GM21825 (cell line): ENCODE measurements at regions not wholly inside any gene's neighbourhood (a gene's known extent, or its start where the extent isn't known, plus 50 kb on each side); places are given as distances from the start of the nearest gene placed in this dataset.
"Not testable (repeated sequence)": the region's sequence is repeated elsewhere in the genome, so short reads cannot be mapped to it uniquely, and the experiment has no call there.

Source experiments
- ATAC-seq: cut with Tn5 transposase; IDR thresholded peaks from one replicate; pipeline ENCODE4 v1.9.1; 2021; ENCODE audit warnings: mild to moderate bottlenecking, moderate library complexity; ENCODE audit not compliant: unreplicated experiment

DNA sequence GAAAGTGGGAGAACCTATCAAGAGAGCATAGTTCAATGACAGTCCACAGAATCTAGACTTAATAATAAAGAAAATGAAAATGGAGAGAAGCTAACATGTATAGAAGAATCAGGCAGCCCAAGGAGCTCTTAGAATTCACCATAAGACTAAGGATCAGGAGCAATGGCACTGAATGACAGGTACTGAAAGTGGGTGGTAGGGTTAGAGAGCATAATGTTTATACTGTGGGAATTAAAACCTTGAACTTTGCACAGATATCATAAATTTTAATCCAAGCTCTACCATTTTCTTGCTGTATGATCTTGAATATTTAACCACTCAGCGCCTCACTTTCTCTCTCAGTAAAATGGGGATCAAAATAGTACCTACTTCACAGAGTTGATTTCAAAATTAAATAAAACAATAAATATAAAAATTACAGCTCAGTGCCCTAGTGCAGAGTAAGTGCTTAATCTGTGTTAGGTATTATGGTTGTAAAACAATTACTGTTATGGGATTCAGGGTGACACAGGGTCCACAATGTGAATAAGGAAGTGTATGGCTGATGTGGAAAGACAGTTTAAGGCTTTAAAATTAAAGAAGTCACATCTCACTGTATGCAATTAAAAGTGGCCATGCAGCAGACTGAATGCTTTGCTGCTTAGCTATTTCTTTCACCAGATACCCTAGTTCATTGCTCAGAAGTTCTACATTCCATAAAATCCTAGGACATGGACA is 319.8 kb downstream of the HINT1 start:
- ATAC-seq: no peak

DNA sequence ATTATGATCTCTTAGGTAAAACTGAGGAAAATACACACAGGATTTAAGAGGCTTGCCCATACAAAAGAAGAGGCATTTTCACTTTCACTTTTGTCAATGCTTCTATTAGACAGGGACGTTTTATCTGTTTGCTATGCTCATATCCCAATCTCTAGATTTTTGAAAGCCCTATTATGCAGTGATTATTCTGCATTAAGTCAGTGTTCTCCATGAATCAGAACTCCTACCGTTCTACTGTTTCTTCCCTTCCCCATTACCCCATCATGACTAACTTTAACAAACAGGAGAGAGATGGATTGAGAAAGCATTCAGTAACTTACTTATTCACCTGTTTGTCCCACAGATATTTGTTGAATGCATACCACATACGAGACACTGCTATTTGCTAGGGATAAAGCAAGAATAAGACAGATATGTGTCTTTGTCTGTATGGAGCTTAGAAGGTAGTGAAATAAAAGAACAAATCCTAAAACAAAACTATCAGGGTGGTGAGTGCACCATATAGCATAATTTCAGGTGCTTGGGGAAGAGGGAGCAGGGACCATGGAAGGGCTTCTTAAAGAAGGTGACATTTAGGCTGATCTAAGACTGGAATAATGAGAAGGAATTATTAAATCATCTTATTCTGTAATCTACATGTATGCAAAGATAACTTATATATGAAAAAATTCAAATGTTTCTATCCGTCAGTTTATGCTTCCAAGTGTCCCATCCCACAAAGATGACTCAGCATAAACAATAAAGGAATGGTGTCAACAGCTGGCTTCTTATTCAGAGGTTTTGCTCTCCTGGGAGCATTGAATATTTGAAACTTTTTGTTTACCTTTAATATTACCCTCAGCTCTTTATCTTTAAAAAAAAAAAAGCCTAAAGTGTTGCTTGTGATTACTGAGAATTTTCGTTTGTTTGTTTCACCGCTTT is 328.1 kb downstream of the HINT1 start:
- ATAC-seq: peak; percentile 55

DNA sequence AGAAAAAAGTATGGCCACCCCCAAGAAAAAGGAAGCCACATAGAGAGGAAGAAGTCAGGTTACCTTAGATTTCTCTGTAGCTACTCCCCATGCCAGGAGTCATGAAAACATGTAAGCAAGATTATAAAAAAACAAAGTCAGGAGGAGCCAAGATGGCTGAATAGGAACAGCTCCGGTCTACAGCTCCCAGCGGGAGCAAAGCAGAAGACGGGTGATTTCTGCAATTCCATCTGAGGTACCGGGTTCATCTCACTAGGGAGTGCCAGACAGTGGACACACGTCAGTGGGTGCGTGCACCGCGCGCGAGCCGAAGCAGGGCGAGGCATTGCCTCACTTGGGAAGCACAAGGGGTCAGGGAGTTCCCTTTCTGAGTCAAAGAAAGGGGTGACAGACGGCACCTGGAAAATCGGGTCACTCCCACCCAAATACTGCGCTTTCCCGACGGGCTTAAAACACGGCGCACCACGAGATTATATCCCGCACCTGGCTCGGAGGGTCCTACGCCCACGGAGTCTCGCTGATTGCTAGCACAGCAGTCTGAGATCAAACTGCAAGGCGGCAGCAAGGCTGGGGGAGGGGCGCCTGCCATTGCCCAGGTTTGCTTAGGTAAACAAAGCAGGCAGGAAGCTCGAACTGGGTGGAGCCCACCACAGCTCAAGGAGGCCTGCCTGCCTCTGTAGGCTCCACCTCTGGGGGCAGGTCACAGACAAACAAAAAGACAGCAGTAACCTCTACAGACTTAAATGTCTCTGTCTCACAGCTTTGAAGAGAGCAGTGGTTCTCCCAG is 347.3 kb downstream of the HINT1 start:
- not testable (repeated sequence) for ATAC-seq

GRCh38 chr5:130815246-130815645 is 349.8 kb downstream of the HINT1 start:
- no peak for ATAC-seq

- ATAC-seq: no peak
Measured at GRCh38 chr5:130808691-130809090, 356.4 kb downstream of the HINT1 start.

DNA sequence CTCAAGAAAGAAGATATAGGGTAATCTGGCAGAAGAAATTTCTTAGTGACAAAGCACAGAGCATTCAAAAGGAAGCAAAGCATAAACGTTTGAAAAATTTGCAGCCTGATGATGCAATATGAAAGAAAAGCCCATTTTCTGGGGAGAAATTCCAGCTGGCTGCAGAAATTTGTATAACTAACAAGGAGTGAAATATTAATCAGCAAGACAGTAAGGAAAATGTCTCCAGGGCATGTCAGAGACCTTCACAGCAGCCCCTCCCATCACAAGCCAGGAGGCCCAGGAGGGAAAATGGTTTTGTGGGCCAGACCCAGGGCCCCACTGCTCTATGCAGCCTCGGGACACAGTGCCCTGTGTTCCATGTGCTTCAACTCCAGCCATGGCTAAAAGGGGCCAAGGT is 359.4 kb downstream of the HINT1 start:
- no peak for ATAC-seq

DNA sequence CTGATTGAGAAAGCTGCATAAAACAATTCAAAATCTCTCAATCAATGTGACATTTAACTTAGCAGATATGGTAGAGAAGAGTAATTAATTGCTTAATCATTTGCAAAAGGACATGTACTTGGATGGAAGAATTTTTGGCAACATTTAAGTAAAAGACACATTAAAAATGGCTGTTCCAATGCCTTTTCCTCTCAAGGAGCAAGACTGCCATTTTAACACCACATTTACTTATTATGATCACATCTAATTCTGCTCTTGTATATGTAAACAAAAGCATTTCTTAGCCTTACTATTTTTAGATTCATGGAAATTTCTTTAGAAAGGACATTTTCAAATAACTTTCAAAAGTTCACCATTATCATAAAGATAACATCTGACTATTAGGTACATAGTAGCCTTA is 360.0 kb downstream of the HINT1 start:
- no peak for ATAC-seq

GRCh38 chr5:130801963-130802362 is 363.1 kb downstream of the HINT1 start:
- no peak for ATAC-seq

DNA sequence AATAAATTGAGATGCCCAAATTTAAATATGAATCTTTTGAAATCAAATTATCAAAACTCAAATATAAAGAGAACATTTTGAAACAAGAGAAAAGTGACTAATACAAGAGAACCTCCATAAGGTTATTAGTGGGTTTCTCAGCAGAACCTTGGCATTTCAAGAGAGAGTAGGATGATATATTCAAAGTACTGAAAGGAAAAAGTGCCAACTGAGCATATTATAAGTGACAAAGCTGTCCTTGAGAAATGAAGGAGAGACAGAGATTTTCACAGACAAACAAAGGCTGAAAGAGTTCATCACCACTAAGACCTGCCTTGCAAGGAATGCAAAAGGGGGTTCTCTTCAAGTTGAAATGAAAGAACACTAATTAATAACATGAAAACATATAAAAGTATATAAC is 366.0 kb downstream of the HINT1 start:
- no peak for ATAC-seq

DNA sequence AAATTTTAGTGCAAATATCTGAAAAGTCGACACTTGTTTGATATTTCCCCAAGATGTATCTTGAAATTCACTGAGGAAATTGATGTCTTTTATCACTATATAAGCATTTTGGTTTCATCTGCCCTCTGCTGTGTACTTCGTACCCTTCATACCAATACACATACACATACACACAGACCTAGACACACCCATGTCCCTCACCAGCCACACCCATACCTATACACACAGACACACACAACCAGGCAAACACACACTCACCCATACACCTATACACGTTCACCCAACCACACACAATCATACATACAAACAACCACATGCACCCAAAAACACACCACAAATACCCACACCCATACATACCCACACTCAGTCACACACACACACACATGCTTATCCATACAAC is 367.8 kb downstream of the HINT1 start:
- no peak for ATAC-seq

DNA sequence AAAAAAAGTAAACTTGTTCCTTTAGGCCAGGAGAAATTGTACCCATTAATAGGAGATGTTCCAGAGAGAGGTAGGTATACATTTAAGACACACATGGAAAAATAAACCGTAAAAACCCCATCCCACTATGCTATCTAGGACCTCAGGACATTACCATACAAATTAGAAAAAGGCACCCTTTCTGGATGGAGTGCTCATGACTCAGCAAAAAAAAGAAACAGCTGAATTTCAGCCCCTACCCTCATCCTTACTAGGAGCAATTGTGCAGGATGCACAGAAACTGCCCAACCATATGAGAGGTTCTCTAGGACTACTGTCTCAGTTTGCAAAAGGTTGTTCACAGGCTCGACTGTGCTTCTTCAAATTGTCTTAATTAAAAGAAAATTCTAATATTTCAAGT is 368.2 kb downstream of the HINT1 start:
- ATAC-seq: no peak

DNA sequence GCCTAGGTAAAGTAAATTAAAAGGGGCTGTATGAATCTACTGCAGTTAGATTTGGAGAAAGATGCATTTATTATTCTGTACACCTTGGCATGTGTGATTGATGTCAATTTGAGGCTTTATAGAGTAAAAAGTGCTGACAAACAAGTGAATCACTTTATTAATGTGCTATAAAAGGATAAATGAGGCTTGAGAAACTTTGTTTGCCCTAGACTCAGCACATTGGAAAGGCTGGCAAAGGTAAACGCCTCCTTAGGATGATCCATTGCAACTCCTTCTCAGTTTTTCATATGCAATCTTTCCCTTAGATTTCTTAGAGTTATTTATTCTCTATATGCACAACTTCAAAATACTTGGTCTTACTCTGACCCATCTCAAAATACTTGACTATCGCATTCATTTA is 369.0 kb downstream of the HINT1 start:
- ATAC-seq: no peak

- ATAC-seq: no peak
Measured at GRCh38 chr5:130795037-130795436, 370.0 kb downstream of the HINT1 start.

GRCh38 chr5:130777794-130778193 is 387.3 kb downstream of the HINT1 start:
- no peak for ATAC-seq

DNA sequence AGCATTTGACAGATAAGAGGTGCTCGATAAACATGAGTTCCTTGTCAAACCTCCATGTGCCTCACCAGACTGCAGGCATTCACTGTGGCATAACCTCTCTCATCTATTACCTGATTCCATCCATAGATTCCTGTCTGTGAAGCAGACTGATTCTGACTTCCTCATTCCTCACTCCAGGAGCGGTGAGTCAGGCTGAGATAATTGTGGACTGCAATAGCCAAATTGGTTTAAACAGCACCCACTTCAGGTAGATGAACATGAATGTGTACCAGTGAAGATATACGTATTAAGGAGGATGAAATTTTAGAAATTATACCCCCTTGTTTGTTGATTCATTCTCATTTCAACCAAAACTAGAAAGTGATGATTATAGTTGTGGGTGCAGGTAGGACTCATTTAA is 391.2 kb downstream of the HINT1 start:
- ATAC-seq: no peak

GRCh38 chr5:130762031-130762430 is 403.0 kb downstream of the HINT1 start:
- no peak for ATAC-seq

DNA sequence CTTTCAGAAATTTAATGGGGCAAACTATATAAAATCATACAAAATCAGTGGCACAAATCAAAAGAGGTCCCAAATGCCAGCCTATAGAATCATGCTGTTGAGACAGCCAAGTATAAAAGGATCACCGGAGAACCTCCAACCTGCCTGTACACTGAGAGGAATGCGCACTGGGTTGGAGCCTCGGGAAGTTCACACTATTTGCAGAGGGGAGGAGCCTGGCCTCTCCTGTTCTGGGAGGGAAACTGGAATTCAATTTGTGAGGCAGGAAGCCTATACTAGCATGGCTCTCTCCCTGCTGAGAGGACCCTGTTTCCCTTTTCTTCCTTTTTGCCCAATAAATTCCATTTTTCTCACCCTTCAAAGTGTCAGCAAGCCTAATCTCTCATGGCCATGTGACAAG is 406.0 kb downstream of the HINT1 start:
- no peak for ATAC-seq

DNA sequence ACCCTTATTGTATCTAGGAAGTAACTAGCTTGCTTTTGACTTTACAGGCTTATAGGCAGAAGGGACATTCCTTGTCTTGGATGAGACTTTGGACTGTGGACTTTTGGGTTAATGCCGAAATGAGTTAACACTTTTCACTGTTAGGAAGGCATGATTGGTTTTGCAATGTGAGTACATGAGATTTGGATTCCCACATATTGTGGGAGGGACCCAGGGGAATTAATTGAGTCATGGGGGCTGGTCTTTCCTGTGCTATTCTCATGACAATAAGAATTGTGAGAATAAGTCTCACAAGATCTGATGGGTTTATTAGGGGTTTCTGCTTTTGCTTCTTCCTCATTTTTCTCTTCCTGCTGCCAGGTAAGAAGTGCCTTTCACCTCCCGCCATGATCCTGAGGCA is 417.5 kb downstream of the HINT1 start:
- ATAC-seq: no peak

DNA sequence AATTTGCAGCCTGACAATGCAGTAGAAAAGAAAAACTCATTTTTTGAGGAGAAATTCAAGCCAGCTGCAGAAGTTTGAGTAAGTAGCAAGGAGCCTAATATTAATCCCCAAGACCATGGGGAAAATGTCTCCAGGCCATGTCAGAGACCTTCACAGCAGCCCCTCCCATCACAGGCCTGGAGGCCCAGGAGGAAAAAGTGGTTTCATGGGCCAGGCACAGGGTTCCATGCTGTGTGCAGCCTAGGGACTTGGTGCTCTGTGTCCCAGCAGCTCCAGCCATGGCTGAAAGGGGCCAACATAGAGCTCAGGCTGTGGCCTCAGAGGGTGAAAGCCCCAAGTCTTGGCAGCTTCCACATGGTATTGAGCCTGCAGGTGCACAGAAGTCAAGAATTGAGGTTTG is 418.4 kb downstream of the HINT1 start:
- not testable (repeated sequence) for ATAC-seq

DNA sequence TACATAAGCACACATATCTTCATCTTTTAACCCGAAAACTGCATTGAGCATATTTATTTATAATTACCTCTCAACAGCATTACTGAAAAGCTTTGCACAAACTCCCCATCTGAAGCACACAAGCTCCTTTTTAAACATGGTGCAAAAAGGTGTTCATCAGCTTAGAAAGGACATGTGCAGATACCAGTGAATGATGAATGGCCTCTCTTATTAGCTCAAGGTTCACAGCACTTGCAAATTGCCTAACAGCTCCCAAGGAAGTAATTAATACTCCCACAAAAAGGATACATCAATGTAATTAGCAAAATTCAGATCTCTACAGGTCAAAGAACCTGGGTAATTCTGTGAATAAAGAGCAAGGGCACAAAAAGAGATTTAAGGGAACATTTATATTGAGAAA is 422.0 kb downstream of the HINT1 start:
- no peak for ATAC-seq

- ATAC-seq: no peak
Measured at GRCh38 chr5:130740047-130740569, 424.9 kb downstream of the HINT1 start.
